ENCODE measurements at regions not wholly inside any gene's neighbourhood (a gene's known extent, or its start where the extent isn't known, plus 50 kb on each side); places are given as distances from the start of the nearest gene placed in this dataset.

DNA sequence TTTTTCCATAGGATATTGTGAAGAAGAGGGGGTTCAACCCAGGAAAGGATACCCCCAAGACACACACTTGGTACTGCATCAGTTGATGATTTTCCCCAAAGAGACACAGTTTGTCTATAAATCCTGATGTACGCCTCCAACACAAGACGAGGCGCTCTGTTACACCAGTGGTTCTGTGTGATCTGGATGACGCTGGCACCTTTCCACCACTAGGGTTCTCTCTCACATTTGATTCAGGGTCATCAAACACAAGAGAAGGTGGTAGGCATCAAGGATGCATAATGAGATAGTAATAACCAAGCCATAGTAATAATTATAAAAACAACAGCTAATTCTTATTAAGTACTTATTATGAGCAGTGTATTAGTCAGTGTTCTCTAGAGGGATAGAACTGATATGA lies 508.8 kb upstream of the ZP4 start:
- TF ChIP-seq ZNF548 (tag by site-specific recombination; IDR thresholded peaks at IDR 0.05) (no peak), YY1 (tag by site-specific recombination; IDR thresholded peaks at IDR 0.05) (no peak), ZNF132 (tag by site-specific recombination; IDR thresholded peaks at IDR 0.05; ENCODE audit: borderline replicate concordance) (no peak), ZNF26 (tag by site-specific recombination; IDR thresholded peaks at IDR 0.05) (no peak), ZNF433 (tag by site-specific recombination; IDR thresholded peaks at IDR 0.05; ENCODE audit: low read depth) (no peak), ZBTB17 (tag by site-specific recombination; IDR thresholded peaks at IDR 0.05) (no peak), TRIM28 (IDR thresholded peaks at IDR 0.05; ENCODE audit: borderline replicate concordance, low read length) (no peak), OVOL3 (tag by site-specific recombination; IDR thresholded peaks at IDR 0.05) (no peak)
- CTCF ChIA-PET = interaction anchor here (0.6 kb wide), 3 partner anchors 14 to 592 kb away, joined by 3 read pairs; no protein-coding TSS in a partner anchor

GRCh38 chr1:238396140-238396539 lies 505.4 kb upstream of the ZP4 start:
- Histone ChIP-seq H3K4me1 (ENCODE audit: control insufficient read depth, insufficient read depth, low read length) (no peaks in the 10 kb centered on the region), H3K4me3 (ENCODE audit: low read depth, low read length) (no peak overlapping the region), H3K36me3 (ENCODE audit: control insufficient read depth in 2 of 2, insufficient read depth in 1 of 2, low read length in 2 of 2) (no peaks in the 10 kb centered on the region), H3K9me3 (ENCODE audit: control insufficient read depth, insufficient read depth, low read depth, low read length) (no peaks in the 10 kb centered on the region), H3K27ac (ENCODE audit: extremely low read depth, low read depth, low read length) (no peak overlapping the region)
- ChIA-PET POLR2A (no interaction called here), CTCF (interaction anchor here (0.7 kb wide), 1 partner anchor 1146 kb away, joined by 3 read pairs; no protein-coding TSS in a partner anchor)
- no peak for TF ChIP-seq ZNF629 (tag by site-specific recombination; IDR thresholded peaks at IDR 0.05)
- TF ChIP-seq MEIS1 (CRISPR knock-in tag; IDR thresholded peaks at IDR 0.05; ENCODE audit: borderline replicate concordance) = no peak
- no peak for TF ChIP-seq ZNF114 (tag by site-specific recombination; IDR thresholded peaks at IDR 0.05)
- TF ChIP-seq ZNF391 (tag by site-specific recombination; IDR thresholded peaks at IDR 0.05; ENCODE audit: borderline replicate concordance, low read depth) = no peak
- TF ChIP-seq ZNF121 (tag by site-specific recombination; IDR thresholded peaks at IDR 0.05) = no peak
- TF ChIP-seq REST (tag by site-specific recombination; IDR thresholded peaks at IDR 0.05) = no peak
- TF ChIP-seq ZNF560 (tag by site-specific recombination; IDR thresholded peaks at IDR 0.05; ENCODE audit: borderline replicate concordance) = no peak
- TF ChIP-seq ZNF292 (tag by site-specific recombination; IDR thresholded peaks at IDR 0.05; ENCODE audit: borderline replicate concordance, low read depth) = no peak
- TF ChIP-seq ZNF548 (tag by site-specific recombination; IDR thresholded peaks at IDR 0.05) = no peak
- TF ChIP-seq ZNF555 (tag by site-specific recombination; conservative IDR thresholded peaks at IDR 0.05) = no peak
- no peak for TF ChIP-seq ZNF510 (tag by site-specific recombination; IDR thresholded peaks at IDR 0.05; ENCODE audit: insufficient replicate concordance)

More for the DNA sequence above, 508.8 kb upstream of the ZP4 start:
- Histone ChIP-seq H3K4me3 (ENCODE audit: low read depth, low read length) (no peak overlapping the region), H3K4me1 (ENCODE audit: control insufficient read depth, insufficient read depth, low read length) (no peaks in the 10 kb centered on the region), H3K9me3 (ENCODE audit: control insufficient read depth, insufficient read depth, low read depth, low read length) (no peaks in the 10 kb centered on the region), H3K27ac (ENCODE audit: extremely low read depth, low read depth, low read length) (no peak overlapping the region), H3K36me3 (ENCODE audit: control insufficient read depth in 2 of 2, insufficient read depth in 1 of 2, low read length in 2 of 2) (no peaks in the 10 kb centered on the region)
- POLR2A ChIA-PET = no interaction called here

GRCh38 chr1:238384381-238384780 lies 493.7 kb upstream of the ZP4 start:
- Histone ChIP-seq H3K9me3 (ENCODE audit: control insufficient read depth, insufficient read depth, low read depth, low read length) (no peaks in the 10 kb centered on the region; the same call in 1 of the 2 replicates), H3K4me1 (ENCODE audit: control insufficient read depth, insufficient read depth, low read length) (no peaks in the 10 kb centered on the region), H3K36me3 (ENCODE audit: control insufficient read depth in 2 of 2, insufficient read depth in 1 of 2, low read length in 2 of 2) (no peaks in the 10 kb centered on the region), H3K4me3 (ENCODE audit: low read depth, low read length) (no peak overlapping the region), H3K27ac (ENCODE audit: extremely low read depth, low read depth, low read length) (no peak overlapping the region)
- POLR2A ChIA-PET = no interaction called here
- no peak for TF ChIP-seq ZNF596 (tag by site-specific recombination; IDR thresholded peaks at IDR 0.05)
- TF ChIP-seq GLIS1 (tag by site-specific recombination; IDR thresholded peaks at IDR 0.05) = no peak
- no peak for TF ChIP-seq ZNF132 (tag by site-specific recombination; IDR thresholded peaks at IDR 0.05; ENCODE audit: borderline replicate concordance)
- CTCF ChIA-PET = interaction anchor here (0.6 kb wide), 1 partner anchor 11 kb away, joined by 3 read pairs; no protein-coding TSS in a partner anchor
